ENCODE measurements at regions not wholly inside any gene's neighbourhood (a gene's known extent, or its start where the extent isn't known, plus 50 kb on each side); places are given as distances from the start of the nearest gene placed in this dataset.

DNA sequence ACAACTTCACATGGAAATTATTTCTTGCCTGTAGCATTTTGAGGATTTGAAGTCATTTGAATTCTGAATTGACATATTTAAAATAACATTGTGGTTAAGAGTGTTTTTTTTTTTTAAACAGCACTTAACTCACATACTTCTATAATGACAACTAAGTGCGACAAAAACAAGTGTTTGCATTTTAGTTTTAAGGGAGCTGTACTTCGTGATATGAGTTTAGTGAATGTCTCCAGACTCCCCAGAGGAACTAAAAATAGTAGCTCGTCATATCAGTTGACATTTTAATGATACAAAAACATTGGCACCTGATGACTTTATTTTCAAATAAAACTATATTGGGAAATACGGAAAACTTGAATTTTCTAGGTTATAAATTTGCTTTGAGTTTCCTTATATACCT lies 389.6 kb upstream of the MON1B start:
- no peaks in the 10 kb centered on the region for H4K20me1 ChIP-seq (ENCODE audit: insufficient read depth)
- no peak overlapping the region for H3K4me3 ChIP-seq
- in situ Hi-C loops (cut with MboI) = no loop called here
- no peak overlapping the region for H3K27ac ChIP-seq
- H3K9me3 ChIP-seq (ENCODE audit: low read depth) = no peaks in the 10 kb centered on the region
- 22 to 25% methylated on average over 4 of the region's 4 CpGs for WGBS, 2 experiments (ENCODE audit: low coverage in 1 of 2, low lambda C conversion rate in 2 of 2, missing lambda C conversion rate in 2 of 2)
- no peak for DNase-seq
- no peak overlapping the region for H3K4me2 ChIP-seq (ENCODE audit: unreplicated experiment)
- no peaks in the 10 kb centered on the region for H3K36me3 ChIP-seq (ENCODE audit: low read depth)
- no peaks in the 10 kb centered on the region for H3K4me1 ChIP-seq (ENCODE audit: insufficient read depth)
- no peaks in the 10 kb centered on the region for H3K27me3 ChIP-seq (replicated peaks; ENCODE audit: insufficient read depth)
- no peak overlapping the region for H3K9ac ChIP-seq
- TF ChIP-seq EZH2phosphoT487 (IDR thresholded peaks at IDR 0.05; ENCODE audit: insufficient read depth, low read depth) = no peak
- no peak for TF ChIP-seq EZH2 (IDR thresholded peaks at IDR 0.05; ENCODE audit: insufficient read depth, poor library complexity, severe bottlenecking)
- no peaks in the 10 kb centered on the region for H3K9me2 ChIP-seq (ENCODE audit: insufficient read depth)
- no peaks in the 10 kb centered on the region for H3F3A ChIP-seq (ENCODE audit: insufficient read depth)
- no peaks in the 10 kb centered on the region for H3K79me2 ChIP-seq (ENCODE audit: insufficient read depth)
- H2AFZ ChIP-seq = no peak overlapping the region

DNA sequence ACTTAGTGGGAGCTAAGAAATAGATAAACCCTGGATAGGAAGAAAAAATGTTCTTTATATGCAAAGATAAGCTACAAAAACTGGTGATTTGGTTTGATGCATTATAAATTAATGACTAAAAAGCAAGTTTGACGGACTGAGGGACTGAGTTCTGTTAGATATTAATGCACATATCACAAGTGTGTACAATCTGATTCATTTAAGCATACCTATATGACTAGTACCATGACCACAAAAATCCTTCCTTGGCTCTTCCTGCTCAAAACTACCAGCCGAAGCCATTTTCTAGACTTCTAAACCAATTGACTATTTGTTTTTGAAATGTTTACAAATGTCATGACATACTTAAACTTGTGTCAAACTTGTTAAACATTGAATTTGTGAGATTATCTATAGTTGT lies 374.5 kb upstream of the MON1B start:
- in situ Hi-C loops (cut with MboI) = no loop called here
- no peaks in the 10 kb centered on the region for H3K79me2 ChIP-seq (ENCODE audit: insufficient read depth)
- WGBS, 2 experiments (ENCODE audit: low coverage in 1 of 2, low lambda C conversion rate in 2 of 2, missing lambda C conversion rate in 2 of 2) = 30 to 34% methylated on average over 2 of the region's 2 CpGs
- H3K4me1 ChIP-seq (ENCODE audit: insufficient read depth) = no peaks in the 10 kb centered on the region
- DNase-seq = no peak
- no peaks in the 10 kb centered on the region for H3K27me3 ChIP-seq (replicated peaks; ENCODE audit: insufficient read depth)
- no peaks in the 10 kb centered on the region for H3K9me3 ChIP-seq (ENCODE audit: low read depth)
- no peak overlapping the region for H3K27ac ChIP-seq
- H2AFZ ChIP-seq = no peak overlapping the region
- H4K20me1 ChIP-seq (ENCODE audit: insufficient read depth) = no peaks in the 10 kb centered on the region
- H3K9me2 ChIP-seq (ENCODE audit: insufficient read depth) = no peaks in the 10 kb centered on the region
- no peak overlapping the region for H3K4me2 ChIP-seq (ENCODE audit: unreplicated experiment)
- no peak overlapping the region for H3K4me3 ChIP-seq
- no peaks in the 10 kb centered on the region for H3F3A ChIP-seq (ENCODE audit: insufficient read depth)
- TF ChIP-seq EZH2 (IDR thresholded peaks at IDR 0.05; ENCODE audit: insufficient read depth, poor library complexity, severe bottlenecking) (no peak), EZH2phosphoT487 (IDR thresholded peaks at IDR 0.05; ENCODE audit: insufficient read depth, low read depth) (no peak)
- no peaks in the 10 kb centered on the region for H3K36me3 ChIP-seq (ENCODE audit: low read depth)
- H3K9ac ChIP-seq = no peak overlapping the region

DNA sequence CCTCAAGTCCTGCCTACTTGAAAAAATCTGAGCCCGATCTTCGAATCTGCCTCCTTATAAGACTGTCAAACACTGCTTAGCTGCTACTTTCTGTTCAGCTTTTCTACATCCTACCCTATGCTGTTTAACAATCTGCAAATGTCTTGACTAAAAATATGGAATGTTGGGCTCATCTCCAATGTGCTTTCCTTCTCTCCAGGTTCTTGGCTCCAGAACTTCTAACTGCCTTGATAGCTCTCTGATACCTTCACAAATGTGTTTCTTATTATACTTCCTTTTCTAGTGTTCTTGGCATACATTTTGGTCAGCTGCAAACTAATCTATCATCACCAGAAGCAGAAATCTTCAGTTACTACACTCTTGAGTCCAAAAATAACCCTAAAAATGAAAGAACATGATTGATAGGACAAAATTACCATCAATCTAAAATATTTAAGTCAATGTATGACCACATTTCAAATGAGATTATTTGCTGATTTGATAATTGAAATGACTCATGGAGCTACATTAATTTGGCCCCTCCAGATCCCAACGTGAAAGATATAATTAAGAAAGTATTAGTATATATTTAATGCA lies 372.3 kb upstream of the MON1B start:
- Histone ChIP-seq H3F3A (ENCODE audit: insufficient read depth) (no peaks in the 10 kb centered on the region), H3K79me2 (ENCODE audit: insufficient read depth) (no peaks in the 10 kb centered on the region), H2AFZ (no peak overlapping the region), H3K4me1 (ENCODE audit: insufficient read depth) (no peaks in the 10 kb centered on the region), H3K9me2 (ENCODE audit: insufficient read depth) (no peaks in the 10 kb centered on the region), H3K4me2 (ENCODE audit: unreplicated experiment) (no peak overlapping the region), H3K27ac (no peak overlapping the region), H4K20me1 (ENCODE audit: insufficient read depth) (no peaks in the 10 kb centered on the region), H3K27me3 (replicated peaks; ENCODE audit: insufficient read depth) (no peaks in the 10 kb centered on the region), H3K9ac (no peak overlapping the region), H3K9me3 (ENCODE audit: low read depth) (no peaks in the 10 kb centered on the region), H3K36me3 (ENCODE audit: low read depth) (no peaks in the 10 kb centered on the region), H3K4me3 (no peak overlapping the region)
- no peak for DNase-seq
- no peak for TF ChIP-seq EZH2phosphoT487 (IDR thresholded peaks at IDR 0.05; ENCODE audit: insufficient read depth, low read depth)
- TF ChIP-seq EZH2 (IDR thresholded peaks at IDR 0.05; ENCODE audit: insufficient read depth, poor library complexity, severe bottlenecking) = no peak
- whole genome bisulfite sequencing, 2 experiments (ENCODE audit: low coverage in 1 of 2, low lambda C conversion rate in 2 of 2, missing lambda C conversion rate in 2 of 2) = 2 to 4% methylated on average over 3 of the region's 3 CpGs
- in situ Hi-C loops (cut with MboI) = no loop called here

DNA sequence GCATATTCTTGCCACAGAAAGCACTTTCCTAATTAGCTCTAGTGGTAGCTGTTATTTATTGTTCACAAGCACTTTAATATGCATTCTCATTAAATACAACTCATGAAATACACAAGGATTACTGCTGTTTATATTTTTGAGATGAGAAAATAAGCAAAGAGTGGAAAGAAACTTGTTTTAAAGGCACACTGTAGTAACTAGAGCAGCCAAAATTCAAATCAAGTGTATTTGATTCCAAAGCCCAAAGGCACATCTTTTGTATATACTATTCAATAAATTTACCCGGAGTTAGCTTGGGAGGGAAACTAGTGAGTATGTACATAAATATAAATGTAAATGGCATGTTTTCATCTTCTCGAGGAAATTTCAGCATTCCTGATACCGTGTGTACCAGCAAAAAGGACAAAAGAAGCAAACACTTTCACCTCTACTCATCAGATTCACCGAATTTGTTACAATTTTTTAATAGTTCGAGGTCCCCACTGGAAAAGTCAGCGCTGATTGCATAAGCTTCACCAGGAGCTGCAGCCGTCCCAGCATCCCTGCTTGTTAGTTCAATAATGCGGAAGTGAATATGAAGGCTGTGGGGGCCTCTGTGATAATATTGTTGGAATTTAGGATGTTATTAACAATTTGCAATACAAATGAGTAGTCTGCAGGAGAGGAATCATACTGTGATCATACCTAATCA lies 371.6 kb upstream of the MON1B start:
- no peak overlapping the region for H2AFZ ChIP-seq
- no peak overlapping the region for H3K4me2 ChIP-seq (ENCODE audit: unreplicated experiment)
- H3K9ac ChIP-seq = no peak overlapping the region
- no peak for TF ChIP-seq EZH2 (IDR thresholded peaks at IDR 0.05; ENCODE audit: insufficient read depth, poor library complexity, severe bottlenecking)
- TF ChIP-seq EZH2phosphoT487 (IDR thresholded peaks at IDR 0.05; ENCODE audit: insufficient read depth, low read depth) = no peak
- H3K27ac ChIP-seq = no peak overlapping the region
- H4K20me1 ChIP-seq (ENCODE audit: insufficient read depth) = no peaks in the 10 kb centered on the region
- no peaks in the 10 kb centered on the region for H3K9me3 ChIP-seq (ENCODE audit: low read depth)
- no peaks in the 10 kb centered on the region for H3K27me3 ChIP-seq (replicated peaks; ENCODE audit: insufficient read depth)
- H3K4me3 ChIP-seq = no peak overlapping the region
- in situ Hi-C loops (cut with MboI) = no loop called here
- no peaks in the 10 kb centered on the region for H3K4me1 ChIP-seq (ENCODE audit: insufficient read depth)
- DNase-seq = no peak
- H3K79me2 ChIP-seq (ENCODE audit: insufficient read depth) = no peaks in the 10 kb centered on the region
- H3K9me2 ChIP-seq (ENCODE audit: insufficient read depth) = no peaks in the 10 kb centered on the region
- WGBS, 2 experiments (ENCODE audit: low coverage in 1 of 2, low lambda C conversion rate in 2 of 2, missing lambda C conversion rate in 2 of 2) = 28% methylated on average over 8 of the region's 8 CpGs
- H3F3A ChIP-seq (ENCODE audit: insufficient read depth) = no peaks in the 10 kb centered on the region
- H3K36me3 ChIP-seq (ENCODE audit: low read depth) = no peaks in the 10 kb centered on the region
